ENCODE measurements at regions not wholly inside any gene's neighbourhood (a gene's known extent, or its start where the extent isn't known, plus 50 kb on each side); places are given as distances from the start of the nearest gene placed in this dataset.

GRCh38 chr15:29880341-29880740 is 58.1 kb upstream of the TJP1 start:
- Histone ChIP-seq H3K27me3 (no peaks in the 10 kb centered on the region), H3K4me1 (peaks cover 3% of the 10 kb centered on the region), H3K27ac (no peak overlapping the region), H3K4me3 (no peak overlapping the region), H3K9me3 (no peaks in the 10 kb centered on the region), H3K36me3 (ENCODE audit: low read depth, missing control alignments) (no peaks in the 10 kb centered on the region)
- TF ChIP-seq CTCF (IDR thresholded peaks at IDR 0.05): no peak
- TF ChIP-seq POLR2A (IDR thresholded peaks at IDR 0.05): no peak
- DNase-seq: no peak
- intact Hi-C loops (cut with DNase I; ENCODE audit: low total_unique reads): no loop called here
- 72 to 80% methylated on average over 3 of the region's 3 CpGs for WGBS, 2 donors

GRCh38 chr15:29874977-29875376 is 52.7 kb upstream of the TJP1 start:
- intact Hi-C loops (cut with DNase I; ENCODE audit: low total_unique reads): loop anchor here (5.0 kb wide), 1 partner anchor 53 kb away; the partner anchor contains the start of gene TJP1
- no peak for DNase-seq
- Histone ChIP-seq H3K4me1 (peaks cover 27% of the 10 kb centered on the region), H3K27me3 (no peaks in the 10 kb centered on the region), H3K4me3 (no peak overlapping the region), H3K27ac (no peak overlapping the region), H3K36me3 (ENCODE audit: low read depth, missing control alignments) (no peaks in the 10 kb centered on the region), H3K9me3 (no peaks in the 10 kb centered on the region)
- TF ChIP-seq POLR2A (IDR thresholded peaks at IDR 0.05) (no peak), CTCF (IDR thresholded peaks at IDR 0.05) (no peak)
- WGBS, 2 donors: 71 to 85% methylated on average over 1 of the region's 1 CpG

- Histone ChIP-seq H3K27me3 (no peaks in the 10 kb centered on the region), H3K27ac (peak overlapping the region; percentile 22 to 27), H3K4me3 (no peak overlapping the region), H3K9me3 (no peaks in the 10 kb centered on the region), H3K36me3 (ENCODE audit: low read depth, missing control alignments) (no peaks in the 10 kb centered on the region), H3K4me1 (peaks cover 36% of the 10 kb centered on the region)
- no peak for DNase-seq
- intact Hi-C loops (cut with DNase I; ENCODE audit: low total_unique reads): loop anchor here (5.0 kb wide), 1 partner anchor 52 kb away; the partner anchor contains the start of gene TJP1
- 80 to 81% methylated on average over 9 of the region's 9 CpGs for WGBS, 2 donors
- TF ChIP-seq POLR2A (IDR thresholded peaks at IDR 0.05) (no peak), CTCF (IDR thresholded peaks at IDR 0.05) (no peak)
Measured at GRCh38 chr15:29873947-29874411, 51.7 kb upstream of the TJP1 start.

GRCh38 chr15:29873264-29873663 is 51.0 kb upstream of the TJP1 start:
- no peak for DNase-seq
- 82 to 83% methylated on average over 3 of the region's 3 CpGs for WGBS, 2 donors
- intact Hi-C loops (cut with DNase I; ENCODE audit: low total_unique reads): loop anchor here (5.0 kb wide), 1 partner anchor 51 kb away; the partner anchor contains the start of gene TJP1
- H3K36me3 ChIP-seq (ENCODE audit: low read depth, missing control alignments): no peaks in the 10 kb centered on the region
- no peak overlapping the region for H3K4me3 ChIP-seq
- peaks cover 41% of the 10 kb centered on the region for H3K4me1 ChIP-seq
- TF ChIP-seq POLR2A (IDR thresholded peaks at IDR 0.05) (no peak), CTCF (IDR thresholded peaks at IDR 0.05) (no peak)
- H3K27me3 ChIP-seq: no peaks in the 10 kb centered on the region
- H3K27ac ChIP-seq: peak overlapping the region; percentile 22 to 27
- H3K9me3 ChIP-seq: no peaks in the 10 kb centered on the region

GRCh38 chr15:29872716-29873115 is 50.4 kb upstream of the TJP1 start:
- Histone ChIP-seq H3K27ac (peak overlapping the region in 1 of 2 donors; percentile 73), H3K4me3 (no peak overlapping the region), H3K9me3 (no peaks in the 10 kb centered on the region), H3K4me1 (peaks cover 44% of the 10 kb centered on the region), H3K27me3 (no peaks in the 10 kb centered on the region), H3K36me3 (ENCODE audit: low read depth, missing control alignments) (no peaks in the 10 kb centered on the region)
- no peak for DNase-seq
- WGBS, 2 donors: 89 to 94% methylated on average over 7 of the region's 7 CpGs
- TF ChIP-seq CTCF (IDR thresholded peaks at IDR 0.05) (no peak), POLR2A (IDR thresholded peaks at IDR 0.05) (no peak)
- intact Hi-C loops (cut with DNase I; ENCODE audit: low total_unique reads): loop anchor here (5.0 kb wide), 1 partner anchor 50 kb away; the partner anchor contains the start of gene TJP1
